ENCODE measurements at regions not wholly inside any gene's neighbourhood (a gene's known extent, or its start where the extent isn't known, plus 50 kb on each side); places are given as distances from the start of the nearest gene placed in this dataset.

DNA sequence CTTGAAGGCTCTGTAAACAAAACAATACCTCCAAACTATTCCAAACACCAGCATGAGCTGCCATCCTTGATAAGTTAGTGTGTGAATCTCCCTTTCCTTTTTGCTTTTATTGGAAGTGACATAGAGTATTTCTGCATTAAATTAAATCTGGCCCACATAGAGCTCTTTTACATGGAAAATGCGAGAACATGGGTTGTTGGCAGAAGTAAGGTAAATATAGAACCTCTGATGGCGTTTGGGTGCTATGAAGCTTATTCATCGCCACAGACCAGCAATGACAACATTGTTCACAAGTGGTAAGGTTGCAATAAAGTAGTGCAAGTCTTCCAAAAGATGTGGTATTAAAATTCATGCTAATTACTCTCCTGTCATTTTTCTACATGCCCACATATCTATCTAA, 445.8 kb upstream of the JAG1 start:
- no peak for DNase-seq (ENCODE audit: low read depth in 1 of 2, low spot score in 2 of 2)
- Histone ChIP-seq H3K4me1 (replicated peaks in 1 of 4; ENCODE audit: control insufficient read depth in 3 of 4, insufficient read depth in 4 of 4, low read length in 3 of 4) (no peaks in the 10 kb centered on the region), H3K27me3 (replicated peaks in 1 of 4; ENCODE audit: control insufficient read depth in 3 of 4, extremely low read depth in 1 of 4, insufficient read depth in 3 of 4, low read length in 3 of 4) (no peaks in the 10 kb centered on the region), H3K79me1 (ENCODE audit: low read depth, low read length) (no peaks in the 10 kb centered on the region), H3K27ac (ENCODE audit: low read depth, low read length) (no peak overlapping the region), H2BK12ac (ENCODE audit: low read depth, low read length) (no peak overlapping the region), H3K23ac (ENCODE audit: insufficient read length) (no peak overlapping the region), H3K9me3 (ENCODE audit: insufficient read depth in 2 of 2, low read depth in 1 of 2, low read length in 1 of 2) (no peaks in the 10 kb centered on the region), H2BK20ac (ENCODE audit: low read length) (no peak overlapping the region), H4K5ac (ENCODE audit: insufficient read length, low read depth, low read length) (no peak overlapping the region), H4K20me1 (replicated peaks in 1 of 2; ENCODE audit: control insufficient read depth in 1 of 2, insufficient read depth in 2 of 2, low read length in 2 of 2) (no peaks in the 10 kb centered on the region), H2BK120ac (replicated peaks; ENCODE audit: low read depth, low read length) (no peak overlapping the region), H4K91ac (replicated peaks; ENCODE audit: insufficient read length, low read length) (no peak overlapping the region), H3K9ac (replicated peaks in 1 of 4; ENCODE audit: extremely low read depth in 1 of 4, low read depth in 3 of 4, low read length in 3 of 4) (no peak overlapping the region), H2AK5ac (ENCODE audit: low read depth, low read length) (no peak overlapping the region), H4K8ac (ENCODE audit: extremely low read depth, insufficient read depth, low read length) (no peak overlapping the region), H3K4me2 (ENCODE audit: insufficient read depth in 1 of 2, low read depth in 2 of 2, low read length in 2 of 2) (no peak overlapping the region), H3K18ac (ENCODE audit: extremely low read depth, low read length) (no peak overlapping the region), H3K14ac (ENCODE audit: insufficient read length) (no peak overlapping the region), H2BK5ac (ENCODE audit: low read depth, low read length) (no peak overlapping the region), H3K36me3 (ENCODE audit: control insufficient read depth in 2 of 4, insufficient read depth in 4 of 4, low read length in 3 of 4) (no peaks in the 10 kb centered on the region), H2BK15ac (ENCODE audit: low read length) (no peak overlapping the region), H3K23me2 (ENCODE audit: low read depth, low read length) (no peaks in the 10 kb centered on the region; the same call in 1 of the 2 replicates), H3K56ac (replicated peaks; ENCODE audit: insufficient read length, low read depth, low read length) (no peak overlapping the region), H3K79me2 (ENCODE audit: control insufficient read depth in 1 of 2, insufficient read depth in 2 of 2, low read length in 2 of 2) (no peaks in the 10 kb centered on the region), H3K4ac (replicated peaks; ENCODE audit: insufficient read length, low read depth, low read length) (no peak overlapping the region), H2AFZ (ENCODE audit: low read length) (no peak overlapping the region), H3K4me3 (ENCODE audit: extremely low read depth in 1 of 4, insufficient read depth in 2 of 4, low read depth in 3 of 4, low read length in 4 of 4) (no peak overlapping the region)
- 90% methylated on average over 3 of the region's 3 CpGs; no CpG with 5 or more reads in 1 of the 2 experiments for WGBS, 2 experiments (ENCODE audit: extremely low coverage in 1 of 2, insufficient coverage in 1 of 2, insufficient read length in 1 of 2, insufficient replicate concordance in 2 of 2, low coverage in 1 of 2, low lambda C conversion rate in 2 of 2, missing lambda C conversion rate in 1 of 2)
- CTCF ChIA-PET (ENCODE audit: partially characterized antibody): interaction anchor here (0.6 kb wide), 2 partner anchors 116 to 148 kb away, joined by 3 read pairs; no protein-coding TSS in a partner anchor
- POLR2A ChIA-PET (ENCODE audit: partially characterized antibody): no interaction called here
- FAIRE-seq: no peak
- no peak for TF ChIP-seq ASH2L (IDR thresholded peaks at IDR 0.05; ENCODE audit: low read length)
- TF ChIP-seq RAD21 (IDR thresholded peaks at IDR 0.05 in 1 of 2, conservative IDR thresholded peaks at IDR 0.05 in 1 of 2; ENCODE audit: low read depth in 2 of 2, low read length in 2 of 2): no peak
- no peak for TF ChIP-seq POLR2AphosphoS5 (IDR thresholded peaks at IDR 0.05; ENCODE audit: low read depth, low read length)
- no peak for TF ChIP-seq HDAC6 (IDR thresholded peaks at IDR 0.05; ENCODE audit: low read depth, low read length)
- TF ChIP-seq POU5F1 (IDR thresholded peaks at IDR 0.05; ENCODE audit: low read depth, low read length): no peak
- no peak for TF ChIP-seq KDM1A (IDR thresholded peaks at IDR 0.05; ENCODE audit: borderline replicate concordance, low read length)

Data from H1 (cell line).